ENCODE measurements at regions not wholly inside any gene's neighbourhood (a gene's known extent, or its start where the extent isn't known, plus 50 kb on each side); places are given as distances from the start of the nearest gene placed in this dataset.

GRCh38 chr1:38700077-38700470, 159.5 kb downstream of the RRAGC start:
- Histone ChIP-seq H2BK120ac (ENCODE audit: low read depth, low read length, poor library complexity, severe bottlenecking) (no peak overlapping the region), H3K9me3 (ENCODE audit: control insufficient read depth, low read depth, low read length) (no peaks in the 10 kb centered on the region), H2BK15ac (ENCODE audit: low read depth, low read length) (no peak overlapping the region), H3K14ac (ENCODE audit: insufficient read depth, low read length) (no peak overlapping the region), H3K18ac (ENCODE audit: insufficient read length, low read depth, low read length) (no peak overlapping the region), H3K27ac (ENCODE audit: insufficient read length, low read depth, low read length) (no peak overlapping the region), H3K79me2 (ENCODE audit: insufficient read depth, low read length) (no peaks in the 10 kb centered on the region), H3K4ac (ENCODE audit: low read depth, low read length) (no peak overlapping the region), H2AK5ac (ENCODE audit: insufficient read length, low read length) (no peak overlapping the region), H3K23me2 (ENCODE audit: insufficient read length, low read depth, low read length, poor library complexity, severe bottlenecking) (no peaks in the 10 kb centered on the region), H4K91ac (ENCODE audit: insufficient read length, low read depth, low read length) (no peak overlapping the region), H3K56ac (ENCODE audit: insufficient read length, low read depth, low read length) (no peak overlapping the region), H2BK12ac (ENCODE audit: insufficient read length, low read depth, low read length) (no peak overlapping the region), H4K5ac (ENCODE audit: insufficient read length, low read depth, low read length) (no peak overlapping the region), H3K9ac (ENCODE audit: extremely low read depth, insufficient read length, low read length) (no peak overlapping the region), H4K20me1 (ENCODE audit: control insufficient read depth, insufficient read depth, insufficient read length) (no peaks in the 10 kb centered on the region), H4K8ac (replicated peaks; ENCODE audit: insufficient read length, low read depth, low read length) (no peak overlapping the region), H3K23ac (ENCODE audit: insufficient read length, low read depth, low read length) (no peak overlapping the region), H2BK5ac (ENCODE audit: insufficient read length, low read length) (no peak overlapping the region), H3K79me1 (ENCODE audit: insufficient read depth, low read depth, low read length, poor library complexity, severe bottlenecking) (no peaks in the 10 kb centered on the region), H3K4me2 (ENCODE audit: insufficient read depth, insufficient read length, low read length) (no peak overlapping the region), H3K4me1 (ENCODE audit: insufficient read depth, low read length) (no peaks in the 10 kb centered on the region; the same call in 1 of the 2 replicates), H3K27me3 (ENCODE audit: insufficient read depth, low read length) (no peaks in the 10 kb centered on the region; the same call in 1 of the 2 replicates), H2BK20ac (ENCODE audit: low read depth, low read length, poor library complexity, severe bottlenecking) (no peak overlapping the region), H3T11ph (ENCODE audit: low read length) (no peak overlapping the region), H2AFZ (ENCODE audit: low read length) (no peak overlapping the region)
- WGBS (ENCODE audit: extremely low coverage, insufficient read length, low lambda C conversion rate): no CpG with 5 or more reads among the region's 3 CpGs
- TF ChIP-seq CTCF (conservative IDR thresholded peaks at IDR 0.05): no peak
- Mint-ChIP-seq H3K27me3 (ENCODE audit: low read depth) (peaks cover 18% of the 10 kb centered on the region), H3K36me3 (ENCODE audit: insufficient read depth in 1 of 3, low read depth in 3 of 3) (peaks cover 0 to 3% (median 2%) of the 10 kb centered on the region in 3 experiments; a peak in 4 of 7 replicates), H3K9me3 (peaks cover 2% of the 10 kb centered on the region in 2 experiments; a peak in 4 of 5 replicates), H3K4me1 (peaks cover 0 to 3% of the 10 kb centered on the region in 2 experiments; a peak in 1 of 4 replicates), H3K4me3 (no peak overlapping the region), H3K27ac (no peak overlapping the region; a peak in 1 of 7 replicates)
- DNase-seq: no peak

Measured in H9 (cell line).